NT2/D1 (cell line): ENCODE measurements at regions not wholly inside any gene's neighbourhood (a gene's known extent, or its start where the extent isn't known, plus 50 kb on each side); places are given as distances from the start of the nearest gene placed in this dataset.

Source experiments
- DNase-seq: peaks from one replicate; pipeline ENCODE4 v3.0.0-alpha.2; 2011; ENCODE audit warnings: low read depth, low spot score
- H3K27me3 ChIP-seq: 2 replicates; pipeline ENCODE4 v1.6.0; 2011; ENCODE audit warnings: mild to moderate bottlenecking; ENCODE audit not compliant: insufficient read length, insufficient read depth
- H3K36me3 ChIP-seq: 2 replicates; pipeline ENCODE4 v1.6.1; 2011; ENCODE audit warnings: mild to moderate bottlenecking, low read length, mixed read lengths; ENCODE audit not compliant: insufficient read depth, insufficient read length
- H3K4me1 ChIP-seq: 2 replicates; pipeline ENCODE4 v1.5.1; 2011; ENCODE audit not compliant: insufficient read depth, insufficient read length
- H3K4me3 ChIP-seq: 2 replicates; pipeline ENCODE4 v1.5.1; 2011; ENCODE audit warnings: low read depth; ENCODE audit not compliant: insufficient read length
- H3K9ac ChIP-seq: 2 replicates; pipeline ENCODE4 v1.6.0; 2011; ENCODE audit warnings: low read depth; ENCODE audit not compliant: insufficient read length
- H3K9me3 ChIP-seq: 2 replicates; pipeline ENCODE4 v1.5.1; 2011; ENCODE audit warnings: mild to moderate bottlenecking, low read length; ENCODE audit not compliant: insufficient read depth
- SUZ12 ChIP-seq: IDR thresholded peaks from 2 replicates; pipeline ENCODE4 v1.6.1; 2011; ENCODE audit not compliant: insufficient read length, insufficient read depth; ENCODE audit errors: extremely low read depth
- YY1 ChIP-seq: IDR thresholded peaks from 2 replicates; pipeline ENCODE4 v1.6.1; 2011; ENCODE audit not compliant: insufficient read length, insufficient read depth
- ZNF274 ChIP-seq: IDR thresholded peaks from 2 replicates; pipeline ENCODE4 v1.6.1; 2011; ENCODE audit warnings: mild to moderate bottlenecking, low read depth, low read length

DNA sequence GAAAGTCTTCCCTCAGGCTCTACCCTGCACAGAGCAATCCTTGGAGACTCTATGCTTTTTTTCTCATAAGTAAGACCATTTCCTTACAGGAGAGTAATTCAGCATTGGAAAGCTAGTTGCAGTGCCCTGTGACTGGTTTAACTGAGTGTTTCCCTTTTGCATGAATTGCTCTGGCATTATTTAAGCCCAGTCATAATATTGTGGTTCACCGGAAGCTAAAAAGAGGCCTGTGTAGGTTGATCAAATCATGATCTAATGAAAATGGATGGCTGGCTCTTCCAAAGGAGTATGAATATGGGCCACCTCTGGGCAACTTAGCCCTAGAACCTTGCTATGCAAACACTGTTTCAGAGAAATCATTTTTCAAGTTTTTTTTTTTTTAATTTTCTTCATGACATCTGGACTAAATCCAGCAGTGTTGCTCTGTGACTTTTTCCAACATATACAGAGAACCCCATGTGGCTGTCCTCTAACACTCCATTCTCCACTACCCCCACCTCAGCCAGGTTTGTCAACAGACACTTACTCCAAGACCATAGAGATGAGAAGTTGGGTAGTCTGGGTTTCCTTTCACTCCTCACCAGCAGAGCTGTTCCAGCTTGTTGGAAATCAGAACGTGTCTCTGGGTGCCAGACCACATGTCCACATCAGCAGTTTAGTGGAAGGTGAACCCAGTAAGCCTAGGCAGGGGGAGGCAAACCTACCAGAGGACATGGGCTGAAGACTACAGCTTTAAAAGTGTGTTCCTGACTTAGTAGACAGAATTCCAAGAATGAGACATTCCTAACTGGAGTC is 175.2 kb upstream of the SLC14A2 start:
- H3K4me1 ChIP-seq, result no peaks in the 10 kb centered on the region
- no peaks in the 10 kb centered on the region for H3K27me3 ChIP-seq
- TF ChIP-seq ZNF274 (no peak), YY1 (no peak), SUZ12 (no peak)
- DNase-seq, result no peak
- no peak overlapping the region for H3K9ac ChIP-seq
- no peaks in the 10 kb centered on the region for H3K9me3 ChIP-seq
- no peak overlapping the region for H3K4me3 ChIP-seq
- no peaks in the 10 kb centered on the region for H3K36me3 ChIP-seq

DNA sequence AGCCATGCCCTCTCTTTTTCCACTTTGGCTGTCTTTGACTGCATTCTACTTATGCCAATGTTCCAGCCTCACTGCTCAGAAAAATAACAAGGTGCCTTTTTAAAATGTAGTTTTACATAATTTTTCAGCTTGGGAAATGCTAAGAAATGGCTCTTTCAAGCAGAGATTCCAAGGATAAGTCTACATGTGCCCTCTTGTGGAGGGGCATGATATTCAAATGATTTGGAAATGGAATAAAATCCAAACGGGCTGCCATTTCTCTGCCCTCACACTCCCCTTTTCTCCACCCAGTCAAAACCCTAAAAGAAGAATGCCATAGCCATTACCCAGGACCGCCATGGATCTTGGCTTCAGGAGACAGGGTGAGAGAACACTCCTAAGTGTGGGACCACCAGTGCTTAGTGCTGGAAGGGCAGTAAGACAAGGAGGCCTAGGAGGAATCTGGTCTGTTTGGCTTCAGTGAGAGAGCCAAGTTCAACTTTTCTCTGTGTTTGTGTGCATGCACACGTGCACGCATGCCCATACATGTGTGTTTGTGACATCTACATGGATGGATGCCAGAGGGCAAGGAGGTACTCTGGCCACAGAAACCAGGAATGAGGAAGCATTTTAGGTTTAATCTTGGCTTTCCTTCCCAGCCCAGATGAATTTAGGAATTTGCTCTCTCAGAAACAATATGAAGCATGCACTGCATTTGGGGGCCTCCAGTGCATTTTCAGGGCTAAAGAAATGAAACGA is 174.0 kb upstream of the SLC14A2 start:
- Histone ChIP-seq H3K4me1 (no peaks in the 10 kb centered on the region), H3K9ac (no peak overlapping the region), H3K36me3 (no peaks in the 10 kb centered on the region), H3K27me3 (no peaks in the 10 kb centered on the region), H3K4me3 (no peak overlapping the region), H3K9me3 (no peaks in the 10 kb centered on the region)
- DNase-seq, result no peak
- no peak for TF ChIP-seq YY1
- TF ChIP-seq SUZ12, result no peak
- no peak for TF ChIP-seq ZNF274

DNA sequence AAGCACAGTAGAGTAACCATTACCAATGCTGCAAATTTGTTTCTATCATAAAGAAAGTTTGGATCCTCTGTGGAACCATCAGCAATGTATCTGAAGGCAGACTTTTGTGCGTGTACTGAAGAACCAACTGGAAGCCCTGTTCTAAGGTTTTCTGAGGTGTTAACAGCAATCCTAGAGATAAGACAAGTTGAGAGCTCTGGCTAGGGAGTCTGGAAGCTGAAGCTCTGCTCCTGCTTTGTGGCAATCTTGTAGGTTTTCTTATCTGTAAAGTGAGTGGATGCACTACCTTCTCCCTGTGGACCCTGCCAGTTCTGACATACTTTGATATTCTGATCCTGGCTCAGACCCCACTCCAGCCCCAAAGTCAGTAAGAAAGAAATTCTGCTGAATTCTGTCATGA is 171.2 kb upstream of the SLC14A2 start:
- no peak overlapping the region for H3K9ac ChIP-seq
- no peak overlapping the region for H3K4me3 ChIP-seq
- TF ChIP-seq SUZ12 (no peak), YY1 (no peak), ZNF274 (no peak)
- no peaks in the 10 kb centered on the region for H3K27me3 ChIP-seq
- H3K4me1 ChIP-seq, result no peaks in the 10 kb centered on the region
- DNase-seq, result no peak
- H3K9me3 ChIP-seq, result no peaks in the 10 kb centered on the region
- H3K36me3 ChIP-seq, result no peaks in the 10 kb centered on the region

DNA sequence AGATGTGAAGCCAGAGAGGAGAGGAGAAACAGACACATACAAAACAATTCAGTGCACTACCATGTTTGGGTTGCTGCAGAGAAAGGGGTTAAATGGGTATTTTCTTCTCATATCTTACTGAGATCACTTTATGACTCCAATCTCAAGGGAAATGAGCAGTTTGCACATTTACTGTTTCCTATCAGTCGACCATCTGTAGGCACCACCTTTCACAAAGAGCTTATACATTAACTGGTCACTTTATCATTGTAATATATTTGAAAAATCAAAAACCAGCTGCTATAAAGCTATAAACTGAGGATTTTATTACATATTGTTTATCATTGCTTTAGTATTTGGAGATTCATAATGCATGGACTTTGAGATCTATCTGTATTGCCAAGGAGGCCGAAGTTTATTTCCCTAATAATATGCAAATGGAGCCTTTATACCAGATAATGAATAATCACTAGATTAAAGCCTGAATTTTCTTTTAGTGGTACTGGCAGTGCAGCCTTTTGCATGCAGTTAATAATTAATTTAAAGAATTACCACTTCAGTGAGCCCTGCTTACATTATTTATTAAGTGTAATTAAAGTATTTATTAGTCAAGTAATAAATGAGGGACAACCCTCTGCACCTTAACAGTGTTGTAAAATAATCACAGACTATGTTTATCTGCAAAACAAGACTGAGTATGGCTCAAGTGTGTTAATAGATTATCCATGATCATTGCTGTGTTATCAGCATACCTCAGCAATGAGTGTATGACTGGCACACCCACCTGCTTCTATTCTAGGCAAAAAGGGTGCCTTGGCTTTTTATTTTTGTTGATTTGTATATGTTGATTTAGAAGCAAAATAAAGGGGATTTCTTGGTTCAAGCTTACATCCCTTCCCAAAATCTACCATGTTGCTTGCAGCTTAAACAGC is 167.7 kb upstream of the SLC14A2 start:
- H3K9ac ChIP-seq, result no peak overlapping the region
- H3K36me3 ChIP-seq, result no peaks in the 10 kb centered on the region
- H3K4me1 ChIP-seq, result no peaks in the 10 kb centered on the region
- no peak overlapping the region for H3K4me3 ChIP-seq
- no peaks in the 10 kb centered on the region for H3K9me3 ChIP-seq
- DNase-seq, result no peak
- no peak for TF ChIP-seq SUZ12
- TF ChIP-seq ZNF274, result no peak
- TF ChIP-seq YY1, result no peak
- H3K27me3 ChIP-seq, result no peaks in the 10 kb centered on the region

DNA sequence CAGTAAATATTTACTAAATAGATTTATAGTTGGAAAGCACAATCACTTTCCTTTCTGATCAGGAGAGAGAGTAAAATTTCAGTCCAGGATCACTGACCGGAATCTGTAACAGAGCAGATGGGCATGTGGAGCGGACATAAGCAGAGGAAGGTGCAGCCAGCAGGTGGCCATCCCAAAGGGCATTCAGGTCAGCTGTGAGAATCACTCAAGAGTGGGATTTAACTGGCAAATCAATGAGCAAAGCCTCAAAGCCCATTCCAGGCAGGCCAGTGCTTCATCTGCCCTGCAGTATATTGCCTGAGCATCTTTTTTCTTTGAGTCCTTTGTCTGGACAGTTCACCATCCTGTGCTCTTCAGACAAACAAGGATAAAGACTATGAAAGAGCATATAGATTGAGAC is 166.4 kb upstream of the SLC14A2 start:
- Histone ChIP-seq H3K36me3 (no peaks in the 10 kb centered on the region), H3K9me3 (no peaks in the 10 kb centered on the region), H3K27me3 (no peaks in the 10 kb centered on the region), H3K4me3 (no peak overlapping the region), H3K4me1 (no peaks in the 10 kb centered on the region), H3K9ac (no peak overlapping the region)
- TF ChIP-seq ZNF274 (no peak), YY1 (no peak), SUZ12 (no peak)
- no peak for DNase-seq

DNA sequence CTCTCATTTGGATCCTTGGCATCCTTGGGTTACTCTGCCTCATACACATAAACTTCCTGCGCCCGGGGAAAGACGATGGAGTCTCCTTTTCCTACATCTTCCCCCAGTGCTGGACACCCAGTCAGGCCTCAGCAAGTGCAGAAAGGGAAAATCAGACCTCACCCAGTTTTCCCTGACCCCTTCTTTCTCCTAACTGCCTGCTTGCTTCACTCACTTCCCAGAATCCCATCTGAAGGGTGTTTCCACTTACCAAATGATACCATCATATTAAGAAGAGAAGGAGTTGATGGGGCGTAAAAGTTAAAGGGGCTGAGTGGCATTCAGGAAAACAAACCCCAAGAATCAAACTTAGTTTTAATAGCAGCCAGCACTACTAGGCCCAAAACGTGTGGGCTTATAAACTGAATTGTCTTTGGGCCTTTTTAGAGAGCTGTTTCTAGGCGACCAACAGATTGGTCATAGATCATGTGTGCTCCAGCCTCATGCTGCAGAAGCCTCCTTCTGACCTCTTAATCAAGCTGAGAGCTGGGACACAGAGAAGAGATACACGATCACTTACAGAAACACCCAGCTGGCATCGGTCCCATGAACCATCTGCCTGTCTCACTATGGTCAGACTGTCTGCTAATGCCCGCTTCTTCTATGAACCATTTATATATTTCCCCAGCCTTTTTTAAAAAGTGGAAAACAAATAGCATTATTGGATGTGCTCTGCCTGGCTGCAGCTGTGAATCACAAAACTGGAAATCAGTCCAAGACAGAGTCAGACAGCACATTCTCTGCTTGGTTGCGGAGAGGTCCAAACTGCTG is 165.7 kb upstream of the SLC14A2 start:
- Histone ChIP-seq H3K4me1 (no peaks in the 10 kb centered on the region), H3K9ac (no peak overlapping the region), H3K4me3 (no peak overlapping the region), H3K9me3 (no peaks in the 10 kb centered on the region), H3K36me3 (no peaks in the 10 kb centered on the region), H3K27me3 (no peaks in the 10 kb centered on the region)
- TF ChIP-seq ZNF274, result no peak
- no peak for TF ChIP-seq YY1
- no peak for TF ChIP-seq SUZ12
- no peak for DNase-seq
